ENCODE measurements at regions not wholly inside any gene's neighbourhood (a gene's known extent, or its start where the extent isn't known, plus 50 kb on each side); places are given as distances from the start of the nearest gene placed in this dataset.
A peak's percentile ranks its signal among the peaks of the same experiment; 100 is the strongest.

DNA sequence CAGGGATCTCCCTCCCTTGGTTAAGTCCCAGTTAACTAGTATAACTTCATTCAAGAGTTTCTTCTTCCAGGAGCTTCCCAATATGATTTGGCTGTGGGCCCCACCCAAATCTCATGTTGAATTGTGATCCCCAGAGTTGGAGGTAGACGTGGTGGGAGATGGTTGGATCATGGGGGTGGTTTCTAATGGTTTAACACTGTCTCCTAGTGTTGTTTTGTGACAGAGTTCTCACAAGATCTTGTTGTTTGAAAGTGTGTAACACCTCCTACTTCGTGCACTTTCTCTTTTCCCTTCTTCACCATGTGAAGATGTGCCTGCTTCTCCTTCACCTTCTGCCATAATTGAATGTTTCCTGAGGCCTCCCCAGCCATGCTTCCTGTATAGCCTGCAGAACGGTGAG lies 251.8 kb upstream of the FGGY start:
- no peak overlapping the region for H3K14ac ChIP-seq (ENCODE audit: low read length)
- H4K91ac ChIP-seq (ENCODE audit: low read depth, low read length, poor library complexity): no peak overlapping the region
- H3K4me3 ChIP-seq (ENCODE audit: low read length in 2 of 2): no peak overlapping the region
- DNase-seq (ENCODE audit: low spot score): no peak
- H2AFZ ChIP-seq (ENCODE audit: low read length): no peak overlapping the region
- no peak overlapping the region for H2BK120ac ChIP-seq (ENCODE audit: low read depth, low read length)
- H4K8ac ChIP-seq (ENCODE audit: low read depth, low read length): no peak overlapping the region
- peaks cover 3 to 17% of the 10 kb centered on the region in 2 donors for H3K9me3 ChIP-seq (replicated peaks in 1 of 2; ENCODE audit: control insufficient read depth in 2 of 2, insufficient read depth in 1 of 2, low read depth in 1 of 2, low read length in 2 of 2)
- H3K27ac ChIP-seq (replicated peaks; ENCODE audit: low read length): no peak overlapping the region
- WGBS, 2 donors (ENCODE audit: extremely low coverage in 2 of 2, insufficient read length in 2 of 2, insufficient replicate concordance in 1 of 2): no CpG with 5 or more reads among the region's 3 CpGs
- no peak overlapping the region for H3K4ac ChIP-seq (ENCODE audit: low read length)
- H3K18ac ChIP-seq (ENCODE audit: low read length): no peak overlapping the region
- no peak overlapping the region for H2AK5ac ChIP-seq (ENCODE audit: low read depth, low read length)
- no peak overlapping the region for H2BK15ac ChIP-seq (ENCODE audit: low read length)
- H3K9ac ChIP-seq (ENCODE audit: low read depth, low read length, poor library complexity): no peak overlapping the region
- peaks cover 2 to 3% of the 10 kb centered on the region in 2 donors for H3K4me1 ChIP-seq (ENCODE audit: control insufficient read depth in 2 of 2, insufficient read depth in 1 of 2, low read depth in 1 of 2, low read length in 2 of 2)
- H3K36me3 ChIP-seq (replicated peaks in 1 of 2; ENCODE audit: control insufficient read depth in 2 of 2, insufficient read depth in 2 of 2, low read length in 2 of 2): no peaks in the 10 kb centered on the region
- H2BK5ac ChIP-seq (ENCODE audit: low read length): no peak overlapping the region
- H3K4me2 ChIP-seq (ENCODE audit: insufficient read depth, low read length, poor library complexity, severe bottlenecking): no peak overlapping the region
- H2BK12ac ChIP-seq (ENCODE audit: low read length): no peak overlapping the region
- H3K27me3 ChIP-seq (ENCODE audit: control insufficient read depth in 3 of 3, insufficient read depth in 3 of 3, low read depth in 1 of 3, low read length in 3 of 3): no peaks in the 10 kb centered on the region
- H3K23ac ChIP-seq (ENCODE audit: low read depth, low read length, poor library complexity): no peak overlapping the region
- H3K79me1 ChIP-seq (ENCODE audit: low read depth, low read length): no peaks in the 10 kb centered on the region

DNA sequence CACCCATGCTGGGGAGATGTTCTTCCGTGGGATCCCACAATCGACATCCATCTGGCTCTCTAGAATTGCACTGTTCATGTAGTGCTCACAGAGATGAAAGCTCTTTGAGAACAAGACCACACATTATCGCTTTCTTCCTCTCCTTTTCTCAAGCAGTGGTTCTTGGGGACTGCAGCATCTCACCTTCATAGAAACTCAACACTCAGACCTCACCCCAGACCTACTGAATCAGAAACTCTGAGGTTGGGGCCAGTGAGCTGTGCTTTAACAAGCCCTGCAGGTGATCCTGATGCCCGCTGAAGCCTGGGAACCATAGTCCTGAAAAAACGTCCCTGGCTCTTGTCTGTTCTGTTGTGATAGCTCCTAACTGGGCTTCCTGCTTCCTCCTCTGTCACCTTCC lies 251.3 kb upstream of the FGGY start:
- H2AK5ac ChIP-seq (ENCODE audit: low read depth, low read length): no peak overlapping the region
- H3K4me3 ChIP-seq (ENCODE audit: low read length in 2 of 2): no peak overlapping the region
- no peak for DNase-seq (ENCODE audit: low spot score)
- no peak overlapping the region for H3K27ac ChIP-seq (replicated peaks; ENCODE audit: low read length)
- H3K27me3 ChIP-seq (ENCODE audit: control insufficient read depth in 3 of 3, insufficient read depth in 3 of 3, low read depth in 1 of 3, low read length in 3 of 3): no peaks in the 10 kb centered on the region
- H3K9ac ChIP-seq (ENCODE audit: low read depth, low read length, poor library complexity): no peak overlapping the region
- no peak overlapping the region for H2BK120ac ChIP-seq (ENCODE audit: low read depth, low read length)
- no peaks in the 10 kb centered on the region for H3K79me1 ChIP-seq (ENCODE audit: low read depth, low read length)
- H4K8ac ChIP-seq (ENCODE audit: low read depth, low read length): no peak overlapping the region
- H3K4ac ChIP-seq (ENCODE audit: low read length): no peak overlapping the region
- no peak overlapping the region for H2BK15ac ChIP-seq (ENCODE audit: low read length)
- H3K36me3 ChIP-seq (replicated peaks in 1 of 2; ENCODE audit: control insufficient read depth in 2 of 2, insufficient read depth in 2 of 2, low read length in 2 of 2): no peaks in the 10 kb centered on the region
- no peak overlapping the region for H3K23ac ChIP-seq (ENCODE audit: low read depth, low read length, poor library complexity)
- no peak overlapping the region for H2BK12ac ChIP-seq (ENCODE audit: low read length)
- H3K18ac ChIP-seq (ENCODE audit: low read length): no peak overlapping the region
- no peak overlapping the region for H2BK5ac ChIP-seq (ENCODE audit: low read length)
- peaks cover 3 to 17% of the 10 kb centered on the region in 2 donors for H3K9me3 ChIP-seq (replicated peaks in 1 of 2; ENCODE audit: control insufficient read depth in 2 of 2, insufficient read depth in 1 of 2, low read depth in 1 of 2, low read length in 2 of 2)
- no peak overlapping the region for H3K14ac ChIP-seq (ENCODE audit: low read length)
- no CpG with 5 or more reads among the region's 5 CpGs for WGBS, 2 donors (ENCODE audit: extremely low coverage in 2 of 2, insufficient read length in 2 of 2, insufficient replicate concordance in 1 of 2)
- peaks cover 2 to 3% of the 10 kb centered on the region in 2 donors for H3K4me1 ChIP-seq (ENCODE audit: control insufficient read depth in 2 of 2, insufficient read depth in 1 of 2, low read depth in 1 of 2, low read length in 2 of 2)
- H3K4me2 ChIP-seq (ENCODE audit: insufficient read depth, low read length, poor library complexity, severe bottlenecking): no peak overlapping the region
- H4K91ac ChIP-seq (ENCODE audit: low read depth, low read length, poor library complexity): no peak overlapping the region
- no peak overlapping the region for H2AFZ ChIP-seq (ENCODE audit: low read length)

DNA sequence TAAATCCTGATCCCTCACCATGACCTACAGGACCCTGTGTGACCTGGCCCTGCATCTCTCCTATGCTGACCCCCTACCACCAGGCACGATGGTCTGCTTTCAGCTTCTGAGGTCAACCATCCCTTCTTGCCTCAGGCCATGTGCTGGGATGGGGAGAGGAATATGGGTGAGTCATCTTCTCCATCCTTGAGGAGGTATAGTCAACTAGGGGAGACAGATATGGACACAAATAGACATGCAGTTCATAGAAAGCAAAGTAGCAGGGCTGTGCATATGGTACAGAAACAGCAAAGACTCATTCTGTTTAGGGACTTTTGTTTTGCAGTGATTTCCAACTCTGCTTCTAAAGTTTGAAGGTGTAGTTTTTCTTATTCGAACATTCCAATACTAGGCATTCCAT lies 250.8 kb upstream of the FGGY start:
- peak overlapping the region; percentile 76 for H2AFZ ChIP-seq (ENCODE audit: low read length)
- no peak for DNase-seq (ENCODE audit: low spot score)
- no peak overlapping the region for H4K8ac ChIP-seq (ENCODE audit: low read depth, low read length)

DNA sequence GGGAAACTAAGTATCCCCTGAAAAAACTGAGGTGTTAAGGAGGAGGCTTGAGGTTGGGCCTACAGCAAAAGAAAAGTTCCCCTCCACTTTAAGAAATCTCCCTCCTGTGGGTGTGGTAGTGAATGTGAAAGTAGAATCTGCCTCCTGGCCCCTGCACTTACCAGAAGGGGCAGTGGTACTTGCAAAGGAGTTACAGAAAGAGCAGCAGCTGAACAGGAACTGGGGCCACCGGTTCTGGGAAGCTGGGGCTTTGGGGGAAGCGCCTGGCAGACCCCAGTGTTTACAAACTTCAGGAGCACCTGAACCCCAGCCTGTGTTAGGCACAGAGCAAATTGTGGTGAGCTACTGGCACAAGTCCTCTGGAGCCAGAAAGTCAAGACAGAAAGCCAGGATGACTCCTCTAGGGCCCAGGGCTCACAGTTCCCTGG lies 250.2 kb upstream of the FGGY start:
- no peak overlapping the region for H3K27ac ChIP-seq (replicated peaks; ENCODE audit: low read length)
- H3K18ac ChIP-seq (ENCODE audit: low read length): peak overlapping the region; percentile 25
- no peak overlapping the region for H4K8ac ChIP-seq (ENCODE audit: low read depth, low read length)
- no peak overlapping the region for H4K91ac ChIP-seq (ENCODE audit: low read depth, low read length, poor library complexity)
- no peak overlapping the region for H3K4me3 ChIP-seq (ENCODE audit: low read length in 2 of 2)
- H3K4ac ChIP-seq (ENCODE audit: low read length): no peak overlapping the region
- no peak for DNase-seq (ENCODE audit: low spot score)
- H3K79me1 ChIP-seq (ENCODE audit: low read depth, low read length): no peaks in the 10 kb centered on the region
- no peak overlapping the region for H2AK5ac ChIP-seq (ENCODE audit: low read depth, low read length)
- no peak overlapping the region for H3K23ac ChIP-seq (ENCODE audit: low read depth, low read length, poor library complexity)
- H2BK12ac ChIP-seq (ENCODE audit: low read length): no peak overlapping the region
- H2BK15ac ChIP-seq (ENCODE audit: low read length): no peak overlapping the region
- WGBS, 2 donors (ENCODE audit: extremely low coverage in 2 of 2, insufficient read length in 2 of 2, insufficient replicate concordance in 1 of 2): no CpG with 5 or more reads among the region's 2 CpGs
- H3K4me1 ChIP-seq (ENCODE audit: control insufficient read depth in 2 of 2, insufficient read depth in 1 of 2, low read depth in 1 of 2, low read length in 2 of 2): peaks cover under 1 to 3% of the 10 kb centered on the region in 2 donors
- no peak overlapping the region for H3K9ac ChIP-seq (ENCODE audit: low read depth, low read length, poor library complexity)
- no peak overlapping the region for H2BK5ac ChIP-seq (ENCODE audit: low read length)
- no peaks in the 10 kb centered on the region for H3K36me3 ChIP-seq (replicated peaks in 1 of 2; ENCODE audit: control insufficient read depth in 2 of 2, insufficient read depth in 2 of 2, low read length in 2 of 2)
- no peak overlapping the region for H3K4me2 ChIP-seq (ENCODE audit: insufficient read depth, low read length, poor library complexity, severe bottlenecking)
- no peak overlapping the region for H3K14ac ChIP-seq (ENCODE audit: low read length)
- peaks cover 3 to 17% of the 10 kb centered on the region in 2 donors for H3K9me3 ChIP-seq (replicated peaks in 1 of 2; ENCODE audit: control insufficient read depth in 2 of 2, insufficient read depth in 1 of 2, low read depth in 1 of 2, low read length in 2 of 2)
- H2BK120ac ChIP-seq (ENCODE audit: low read depth, low read length): no peak overlapping the region
- H2AFZ ChIP-seq (ENCODE audit: low read length): peak overlapping the region; percentile 76
- no peaks in the 10 kb centered on the region for H3K27me3 ChIP-seq (ENCODE audit: control insufficient read depth in 3 of 3, insufficient read depth in 3 of 3, low read depth in 1 of 3, low read length in 3 of 3)

More for the DNA sequence above, 250.8 kb upstream of the FGGY start:
- no peaks in the 10 kb centered on the region for H3K36me3 ChIP-seq (replicated peaks in 1 of 2; ENCODE audit: control insufficient read depth in 2 of 2, insufficient read depth in 2 of 2, low read length in 2 of 2)
- H2BK12ac ChIP-seq (ENCODE audit: low read length): no peak overlapping the region
- no peaks in the 10 kb centered on the region for H3K27me3 ChIP-seq (ENCODE audit: control insufficient read depth in 3 of 3, insufficient read depth in 3 of 3, low read depth in 1 of 3, low read length in 3 of 3)
- peaks cover 3 to 17% of the 10 kb centered on the region in 2 donors for H3K9me3 ChIP-seq (replicated peaks in 1 of 2; ENCODE audit: control insufficient read depth in 2 of 2, insufficient read depth in 1 of 2, low read depth in 1 of 2, low read length in 2 of 2)
- H3K4me1 ChIP-seq (ENCODE audit: control insufficient read depth in 2 of 2, insufficient read depth in 1 of 2, low read depth in 1 of 2, low read length in 2 of 2): peaks cover 2 to 3% of the 10 kb centered on the region in 2 donors
- no peak overlapping the region for H3K27ac ChIP-seq (replicated peaks; ENCODE audit: low read length)
- H2AK5ac ChIP-seq (ENCODE audit: low read depth, low read length): no peak overlapping the region
- H3K4ac ChIP-seq (ENCODE audit: low read length): no peak overlapping the region
- no peak overlapping the region for H3K9ac ChIP-seq (ENCODE audit: low read depth, low read length, poor library complexity)
- H3K23ac ChIP-seq (ENCODE audit: low read depth, low read length, poor library complexity): no peak overlapping the region
- no CpG with 5 or more reads among the region's 2 CpGs for WGBS, 2 donors (ENCODE audit: extremely low coverage in 2 of 2, insufficient read length in 2 of 2, insufficient replicate concordance in 1 of 2)
- no peak overlapping the region for H3K18ac ChIP-seq (ENCODE audit: low read length)
- H2BK120ac ChIP-seq (ENCODE audit: low read depth, low read length): no peak overlapping the region
- no peak overlapping the region for H3K14ac ChIP-seq (ENCODE audit: low read length)
- no peak overlapping the region for H3K4me2 ChIP-seq (ENCODE audit: insufficient read depth, low read length, poor library complexity, severe bottlenecking)
- no peak overlapping the region for H4K91ac ChIP-seq (ENCODE audit: low read depth, low read length, poor library complexity)
- H3K4me3 ChIP-seq (ENCODE audit: low read length in 2 of 2): no peak overlapping the region
- no peaks in the 10 kb centered on the region for H3K79me1 ChIP-seq (ENCODE audit: low read depth, low read length)
- H2BK15ac ChIP-seq (ENCODE audit: low read length): no peak overlapping the region
- no peak overlapping the region for H2BK5ac ChIP-seq (ENCODE audit: low read length)
